Right lobe of liver (tissue), 6 donors: ENCODE measurements at regions not wholly inside any gene's neighbourhood (a gene's known extent, or its start where the extent isn't known, plus 50 kb on each side); places are given as distances from the start of the nearest gene placed in this dataset.

ENCODE experiments used
- ATAC-seq, 4 donors: fragments of 200-7000 bp; cut with Tn5 transposase; one replicate each; pipeline ENCODE4 v1.9.1; 2020; ENCODE audit warnings: mild to moderate bottlenecking in 4 of 4, moderate library complexity in 4 of 4
- DNase-seq, 3 donors: peaks; one replicate each; pipeline ENCODE4 v3.0.0-alpha.2; 2020
- H3K27ac ChIP-seq, 3 donors: fragments of 200-600 bp; one replicate each; pipeline ENCODE4 v1.8.0; 2022
- H3K27me3 ChIP-seq, 2 donors: fragments of 200-600 bp; one replicate each; pipeline ENCODE4 v1.8.0; 2022
- H3K36me3 ChIP-seq, 4 donors: fragments of 200-600 bp; sonication (generic) in 1 of 4; one replicate each; pipeline versions ENCODE4 v1.5.1 to v1.8.0; 2017 to 2022; ENCODE audit warnings: control low read depth in 1 of 4
- H3K4me1 ChIP-seq, 4 donors: fragments of 200-600 bp; sonication (generic) in 1 of 4; one replicate each; pipeline versions ENCODE4 v1.5.1 to v1.8.0; 2017 to 2022; ENCODE audit warnings: control low read depth in 1 of 4
- H3K4me3 ChIP-seq, 3 donors: fragments of 200-600 bp; one replicate each; pipeline ENCODE4 v1.8.0; 2022
- H3K9me3 ChIP-seq, 4 donors: fragments of 200-600 bp; sonication (generic) in 1 of 4; one replicate each; pipeline versions ENCODE4 v1.5.1 to v1.8.0; 2017 to 2022; ENCODE audit warnings: control low read depth in 1 of 4
- POLR2A ChIP-seq: fragments of 450-650 bp; IDR thresholded peaks from one replicate; pipeline ENCODE4 v1.6.1; 2017; ENCODE audit warnings: antibody characterized with exemption, mild to moderate bottlenecking
- WGBS: methylation state at CpG from one replicate; pipeline ENCODE4 v1.1.6; 2018; ENCODE audit warnings: low coverage, low lambda C conversion rate; ENCODE audit not compliant: insufficient coverage; ENCODE audit errors: missing lambda C conversion rate; 5-methylcytosine and 5-hydroxymethylcytosine counted together
- intact Hi-C, 2 donors: fragments of 100-400 bp; cut with DNase I; formaldehyde crosslinking; loops; one replicate each; pipeline versions ENCODE4 v1.11.2 to v1.14.1; 2022
- TF ChIP-seq, protein P1 (sequence below), 4 donors: fragments of 200-600 bp in 3 of 4; fragments of 450-650 bp in 1 of 4; IDR thresholded peaks; one replicate each; pipeline versions ENCODE4 v1.5.1 to v1.8.0; 2016 to 2022; ENCODE audit warnings: antibody characterized with exemption in 4 of 4, mild to moderate bottlenecking in 2 of 4
- donor health status: DM: no; HTN: yes; CAD: no.
- donor health status: DM: no; HTN: no; CAD: no.
- donor health status: DM: no; HTN: no; CAD: no.
- donor health status: DM: no; HTN: yes; CAD: no.
- donor health status: DM: no; HTN: yes; CAD: no.

GRCh38 chr4:167359711-167360110, 125.4 kb upstream of the SPOCK3 start:
- H3K27me3 ChIP-seq, result no peaks in the 10 kb centered on the region
- no peak overlapping the region for H3K27ac ChIP-seq
- H3K4me1 ChIP-seq, result no peaks in the 10 kb centered on the region
- intact Hi-C loops, result no loop called here
- no peaks in the 10 kb centered on the region for H3K36me3 ChIP-seq
- ATAC-seq, result no peak
- TF ChIP-seq, protein P1, sequence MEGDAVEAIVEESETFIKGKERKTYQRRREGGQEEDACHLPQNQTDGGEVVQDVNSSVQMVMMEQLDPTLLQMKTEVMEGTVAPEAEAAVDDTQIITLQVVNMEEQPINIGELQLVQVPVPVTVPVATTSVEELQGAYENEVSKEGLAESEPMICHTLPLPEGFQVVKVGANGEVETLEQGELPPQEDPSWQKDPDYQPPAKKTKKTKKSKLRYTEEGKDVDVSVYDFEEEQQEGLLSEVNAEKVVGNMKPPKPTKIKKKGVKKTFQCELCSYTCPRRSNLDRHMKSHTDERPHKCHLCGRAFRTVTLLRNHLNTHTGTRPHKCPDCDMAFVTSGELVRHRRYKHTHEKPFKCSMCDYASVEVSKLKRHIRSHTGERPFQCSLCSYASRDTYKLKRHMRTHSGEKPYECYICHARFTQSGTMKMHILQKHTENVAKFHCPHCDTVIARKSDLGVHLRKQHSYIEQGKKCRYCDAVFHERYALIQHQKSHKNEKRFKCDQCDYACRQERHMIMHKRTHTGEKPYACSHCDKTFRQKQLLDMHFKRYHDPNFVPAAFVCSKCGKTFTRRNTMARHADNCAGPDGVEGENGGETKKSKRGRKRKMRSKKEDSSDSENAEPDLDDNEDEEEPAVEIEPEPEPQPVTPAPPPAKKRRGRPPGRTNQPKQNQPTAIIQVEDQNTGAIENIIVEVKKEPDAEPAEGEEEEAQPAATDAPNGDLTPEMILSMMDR (IDR thresholded peaks at IDR 0.05), result no peak
- no peak for TF ChIP-seq POLR2A
- H3K4me3 ChIP-seq, result no peak overlapping the region
- DNase-seq, result no peak
- H3K9me3 ChIP-seq, result no peaks in the 10 kb centered on the region
- WGBS, result 34% methylated on average over 3 of the region's 3 CpGs

DNA sequence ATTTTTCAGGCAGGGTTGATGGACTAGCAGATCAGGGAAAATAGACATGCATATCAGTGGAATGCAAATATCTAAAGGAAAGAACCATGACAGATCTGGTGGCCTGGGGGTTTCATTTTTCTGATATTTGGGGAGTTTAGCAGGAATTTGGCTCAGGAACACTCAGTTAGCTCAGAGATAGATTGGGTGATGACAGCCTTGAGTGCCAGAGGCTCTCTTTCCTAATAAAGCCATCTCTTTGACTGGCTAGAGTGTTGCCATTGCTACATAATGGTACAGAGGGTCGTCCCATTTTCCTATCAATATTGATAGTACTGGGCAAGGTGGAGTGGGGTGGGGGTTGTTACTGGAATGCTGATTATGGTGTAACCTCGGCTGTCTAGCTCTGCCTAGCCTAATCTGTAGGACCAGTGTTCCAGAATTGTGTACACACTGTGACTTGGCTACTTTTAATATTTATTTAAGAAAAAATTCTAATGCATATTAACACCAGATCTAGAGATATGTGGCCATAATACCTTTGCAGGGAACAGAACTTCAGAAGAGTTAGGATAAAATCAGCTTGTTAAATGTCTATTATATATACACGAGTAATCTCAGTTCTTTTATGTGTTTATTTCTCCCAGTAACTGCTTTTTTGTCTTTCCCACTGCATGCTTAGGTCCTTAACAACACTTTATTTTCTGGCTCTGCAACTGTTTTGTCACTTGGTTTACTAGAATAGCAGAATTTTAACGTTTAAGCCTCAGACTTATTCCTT, 145.0 kb upstream of the SPOCK3 start:
- intact Hi-C loops, result no loop called here
- 22% methylated on average over 4 of the region's 4 CpGs for WGBS

DNA sequence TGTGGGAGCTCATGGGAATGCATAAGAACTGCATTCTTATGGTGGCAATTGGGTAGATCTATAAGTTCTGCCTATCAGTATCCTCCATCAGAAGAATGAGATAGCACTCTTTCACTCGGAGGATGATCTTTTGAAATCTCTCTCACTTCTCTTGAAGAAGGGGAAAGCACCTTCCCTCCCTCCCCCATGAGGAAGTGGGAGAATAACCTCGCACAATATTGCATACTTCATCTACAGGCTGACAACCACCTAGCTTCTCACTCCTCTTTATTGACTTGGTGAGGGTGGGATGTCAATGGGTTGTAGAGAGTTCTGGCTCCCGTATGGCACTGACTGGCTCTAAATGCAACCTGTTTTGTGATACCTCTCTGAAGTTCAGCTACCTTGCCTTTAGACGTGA, 146.7 kb upstream of the SPOCK3 start:
- WGBS, result 41% methylated on average over 3 of the region's 4 CpGs
- no peak for DNase-seq
- H3K27ac ChIP-seq, result no peak overlapping the region
- H3K9me3 ChIP-seq, result no peaks in the 10 kb centered on the region
- no peak for ATAC-seq
- no peak overlapping the region for H3K4me3 ChIP-seq
- H3K4me1 ChIP-seq, result no peaks in the 10 kb centered on the region
- TF ChIP-seq, protein P1 (IDR thresholded peaks at IDR 0.05), result no peak
- no peak for TF ChIP-seq POLR2A
- intact Hi-C loops, result no loop called here
- no peaks in the 10 kb centered on the region for H3K36me3 ChIP-seq
- H3K27me3 ChIP-seq, result no peaks in the 10 kb centered on the region

More for the DNA sequence above, 145.0 kb upstream of the SPOCK3 start:
- no peaks in the 10 kb centered on the region for H3K36me3 ChIP-seq
- H3K27ac ChIP-seq, result no peak overlapping the region
- H3K9me3 ChIP-seq, result no peaks in the 10 kb centered on the region
- no peak for DNase-seq
- TF ChIP-seq, protein P1 (IDR thresholded peaks at IDR 0.05), result no peak
- TF ChIP-seq POLR2A, result no peak
- no peaks in the 10 kb centered on the region for H3K27me3 ChIP-seq
- ATAC-seq, result no peak
- no peak overlapping the region for H3K4me3 ChIP-seq
- no peaks in the 10 kb centered on the region for H3K4me1 ChIP-seq

GRCh38 chr4:167383291-167383690, 149.0 kb upstream of the SPOCK3 start:
- no peaks in the 10 kb centered on the region for H3K9me3 ChIP-seq
- H3K4me1 ChIP-seq, result no peaks in the 10 kb centered on the region
- 24% methylated on average over 2 of the region's 2 CpGs for WGBS
- DNase-seq (no peak), ATAC-seq (no peak)
- intact Hi-C loops, result no loop called here
- H3K36me3 ChIP-seq, result no peaks in the 10 kb centered on the region
- no peaks in the 10 kb centered on the region for H3K27me3 ChIP-seq
- no peak overlapping the region for H3K4me3 ChIP-seq
- TF ChIP-seq, protein P1 (IDR thresholded peaks at IDR 0.05), result no peak
- no peak for TF ChIP-seq POLR2A
- H3K27ac ChIP-seq, result no peak overlapping the region
